ENCODE measurements at regions not wholly inside any gene's neighbourhood (a gene's known extent, or its start where the extent isn't known, plus 50 kb on each side); places are given as distances from the start of the nearest gene placed in this dataset.

GRCh38 chr5:18074961-18075360 is 440.7 kb downstream of the TAF11L14 start (continued):
- no peak for TF ChIP-seq CTCF (conservative IDR thresholded peaks at IDR 0.05; ENCODE audit: low read depth in 2 of 2)

GRCh38 chr5:18078157-18078556 is 443.9 kb downstream of the TAF11L14 start:
- no peak overlapping the region for H3K4me3 ChIP-seq
- H3K9me2 ChIP-seq (ENCODE audit: insufficient read depth), result no peaks in the 10 kb centered on the region
- Mint-ChIP-seq H3K36me3 (ENCODE audit: low read depth) (no peaks in the 10 kb centered on the region), H3K9me3 (no peaks in the 10 kb centered on the region), H3K27me3 (ENCODE audit: insufficient read depth, low read depth, poor library complexity) (no peaks in the 10 kb centered on the region), H3K4me3 (no peak overlapping the region), H3K27ac (no peak overlapping the region), H3K4me1 (no peaks in the 10 kb centered on the region)
- no peaks in the 10 kb centered on the region for H3K4me1 ChIP-seq (ENCODE audit: insufficient read depth)
- no peak overlapping the region for H3K4me2 ChIP-seq
- no peaks in the 10 kb centered on the region for H3F3A ChIP-seq (replicated peaks; ENCODE audit: low read depth)
- H3K79me2 ChIP-seq (replicated peaks; ENCODE audit: insufficient read depth), result no peaks in the 10 kb centered on the region
- H2AFZ ChIP-seq, result 0 out of 2 replicates have a peak overlapping the region, but pooled peaks have one; percentile 35
- DNase-seq (ENCODE audit: low spot score) (no peak), ATAC-seq (no peak)
- no peaks in the 10 kb centered on the region for H3K36me3 ChIP-seq (ENCODE audit: insufficient read depth)
- no peaks in the 10 kb centered on the region for H4K20me1 ChIP-seq (replicated peaks; ENCODE audit: insufficient read depth)
- H3K27me3 ChIP-seq (ENCODE audit: insufficient read depth), result no peaks in the 10 kb centered on the region
- H3K27ac ChIP-seq (ENCODE audit: low read depth), result no peak overlapping the region
- TF ChIP-seq NANOG (IDR thresholded peaks at IDR 0.05; ENCODE audit: borderline replicate concordance), result no peak
- TF ChIP-seq ZNF114 (CRISPR knock-in tag; IDR thresholded peaks at IDR 0.05), result no peak
- TF ChIP-seq CREB1 (CRISPR knock-in tag; IDR thresholded peaks at IDR 0.05; ENCODE audit: low read depth), result no peak
- TF ChIP-seq EZH2phosphoT487 (IDR thresholded peaks at IDR 0.05; ENCODE audit: unreplicated experiment), result no peak
- TF ChIP-seq ZNF331 (CRISPR knock-in tag; IDR thresholded peaks at IDR 0.05; ENCODE audit: low read depth), result no peak
- TF ChIP-seq POLR2AphosphoS5 (IDR thresholded peaks at IDR 0.05; ENCODE audit: low read depth), result no peak
- TF ChIP-seq JUNB (IDR thresholded peaks at IDR 0.05; ENCODE audit: unreplicated experiment), result no peak
- no peak for TF ChIP-seq ZNF462 (CRISPR knock-in tag; IDR thresholded peaks at IDR 0.05)
- no peak for TF ChIP-seq REST (IDR thresholded peaks at IDR 0.05; ENCODE audit: unreplicated experiment)
- TF ChIP-seq CTCF (conservative IDR thresholded peaks at IDR 0.05; ENCODE audit: low read depth in 2 of 2), result no peak
- TF ChIP-seq ETS1 (IDR thresholded peaks at IDR 0.05), result no peak
